Naive thymus-derived CD8-positive, alpha-beta T cell (primary cell): ENCODE measurements at regions not wholly inside any gene's neighbourhood (a gene's known extent, or its start where the extent isn't known, plus 50 kb on each side); places are given as distances from the start of the nearest gene placed in this dataset.

ENCODE experiments used
- ATAC-seq, 2 donors: fragments of 150-1000 bp; cut with Tn5 transposase in 1 of 2; sonication (Bioruptor Pico), chemical (Tn5 transposase) in 1 of 2; 1 replicate in 1 of 2; 2 replicates in 1 of 2; pipeline ENCODE4 v1.10.0; 2021; ENCODE audit warnings: mild to moderate bottlenecking in 2 of 2, moderate library complexity in 2 of 2
- POLR2A ChIA-PET: fragments of 350-600 bp; sonication (Branson Sonifier 250); formaldehyde crosslinking; loops from one replicate; lab custom pipeline; 2021; ENCODE audit warnings: antibody characterized with exemption; lab: Charles Lee
- DNase-seq, 10 donors: peaks; one replicate each; pipeline versions ENCODE4 v3.0.0 to v3.0.0-alpha.2; 2020 to 2022
- H3K27ac Mint-ChIP-seq, 10 donors: one replicate each; pipeline ENCODE4 v1.8.0; 2020 to 2022; ENCODE audit warnings: mild to moderate bottlenecking in 10 of 10, mixed read lengths in 10 of 10, moderate library complexity in 4 of 10, inconsistent platforms in 1 of 10
- H3K27me3 Mint-ChIP-seq, 5 donors: one replicate each; pipeline ENCODE4 v1.8.0; 2021 to 2022; ENCODE audit warnings: mixed read lengths in 5 of 5
- H3K36me3 Mint-ChIP-seq, 3 donors: one replicate each; pipeline ENCODE4 v1.8.0; 2020 to 2022; ENCODE audit warnings: mixed read lengths in 3 of 3, mild to moderate bottlenecking in 2 of 3, inconsistent platforms in 1 of 3
- H3K4me1 Mint-ChIP-seq, 4 donors: one replicate each; pipeline ENCODE4 v1.8.0; 2021 to 2022; ENCODE audit warnings: mixed read lengths in 4 of 4
- H3K4me3 Mint-ChIP-seq, 10 donors: one replicate each; pipeline ENCODE4 v1.8.0; 2020 to 2022; ENCODE audit warnings: mild to moderate bottlenecking in 10 of 10, mixed read lengths in 10 of 10, moderate library complexity in 6 of 10, inconsistent platforms in 1 of 10
- H3K9me3 Mint-ChIP-seq, 9 donors: one replicate each; pipeline ENCODE4 v1.8.0; 2020 to 2022; ENCODE audit warnings: mixed read lengths in 9 of 9, mild to moderate bottlenecking in 3 of 9, inconsistent platforms in 1 of 9, moderate library complexity in 1 of 9

- H3K27ac Mint-ChIP-seq = no peak overlapping the region
- DNase-seq = no peak
- peaks cover 0 to 18% (median 5%) of the 10 kb centered on the region in 9 donors for H3K9me3 Mint-ChIP-seq
- no peak overlapping the region for H3K4me3 Mint-ChIP-seq
- ATAC-seq = no peak
- peaks cover 0 to 2% (median 0%) of the 10 kb centered on the region in 3 donors for H3K36me3 Mint-ChIP-seq
- POLR2A ChIA-PET = no interaction called here
- no peaks in the 10 kb centered on the region for H3K4me1 Mint-ChIP-seq
- peaks cover 1 to 41% (median 8%) of the 10 kb centered on the region in 5 donors for H3K27me3 Mint-ChIP-seq
These were observed 64.7 kb downstream of the ARRDC4 start for GRCh38 chr15:98025237-98025636.

DNA sequence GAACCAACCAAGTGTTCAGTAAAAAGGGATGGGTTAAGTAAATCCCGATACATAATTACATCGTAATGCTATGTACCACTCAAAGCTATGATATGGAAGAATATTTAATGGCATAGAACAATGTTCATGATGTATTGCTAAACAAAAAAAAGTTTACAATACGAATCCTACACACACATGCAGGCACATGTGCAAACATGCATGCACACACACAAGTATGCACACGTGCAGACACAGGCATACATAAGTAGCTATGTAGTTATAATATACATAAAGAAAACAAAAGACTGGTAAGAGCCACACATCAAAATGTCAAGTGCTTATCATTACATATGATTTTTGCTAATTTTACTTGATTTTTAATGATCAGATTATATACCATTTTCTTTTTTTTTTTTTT, 74.2 kb downstream of the ARRDC4 start:
- POLR2A ChIA-PET = no interaction called here
- no peak for ATAC-seq
- DNase-seq = no peak
- Mint-ChIP-seq H3K27ac (no peak overlapping the region), H3K36me3 (no peaks in the 10 kb centered on the region), H3K4me3 (no peak overlapping the region), H3K9me3 (no peaks in the 10 kb centered on the region), H3K4me1 (peaks cover 0 to 2% (median 0%) of the 10 kb centered on the region in 4 donors), H3K27me3 (peaks cover 0 to 9% (median 2%) of the 10 kb centered on the region in 5 donors)

DNA sequence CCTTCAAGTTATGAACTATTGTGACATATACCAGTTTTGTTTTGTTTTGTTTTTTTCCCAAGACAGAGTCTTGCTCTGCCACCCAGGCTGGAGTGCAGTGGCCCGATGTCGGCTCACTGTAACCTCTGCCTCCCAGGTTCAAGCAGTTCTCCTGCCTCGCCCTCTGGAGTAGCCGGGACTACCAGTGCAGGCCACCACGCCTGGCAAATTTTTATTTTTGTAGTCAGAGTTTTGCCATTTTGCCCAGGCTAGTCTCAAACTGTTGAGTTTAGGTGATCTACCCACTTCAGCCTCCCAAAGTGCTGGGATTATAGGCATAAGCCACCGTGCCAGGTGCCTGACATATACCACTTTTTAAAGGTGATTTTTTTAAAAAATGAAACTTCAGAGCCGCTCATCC, 74.6 kb downstream of the ARRDC4 start:
- Mint-ChIP-seq H3K27me3 (peaks cover 0 to 9% (median 0%) of the 10 kb centered on the region in 5 donors), H3K27ac (no peak overlapping the region), H3K4me1 (peaks cover 0 to 2% (median 0%) of the 10 kb centered on the region in 4 donors), H3K9me3 (no peaks in the 10 kb centered on the region), H3K36me3 (no peaks in the 10 kb centered on the region), H3K4me3 (no peak overlapping the region)
- POLR2A ChIA-PET = no interaction called here
- DNase-seq (no peak), ATAC-seq (no peak)

GRCh38 chr15:98035577-98036010, 75.1 kb downstream of the ARRDC4 start:
- peaks cover 0 to 2% (median 0%) of the 10 kb centered on the region in 4 donors for H3K4me1 Mint-ChIP-seq
- ATAC-seq (no peak), DNase-seq (no peak)
- POLR2A ChIA-PET = no interaction called here
- H3K36me3 Mint-ChIP-seq = no peaks in the 10 kb centered on the region
- no peaks in the 10 kb centered on the region for H3K9me3 Mint-ChIP-seq
- no peak overlapping the region for H3K27ac Mint-ChIP-seq
- no peak overlapping the region for H3K4me3 Mint-ChIP-seq
- peaks cover 0 to 9% (median 0%) of the 10 kb centered on the region in 5 donors for H3K27me3 Mint-ChIP-seq

DNA sequence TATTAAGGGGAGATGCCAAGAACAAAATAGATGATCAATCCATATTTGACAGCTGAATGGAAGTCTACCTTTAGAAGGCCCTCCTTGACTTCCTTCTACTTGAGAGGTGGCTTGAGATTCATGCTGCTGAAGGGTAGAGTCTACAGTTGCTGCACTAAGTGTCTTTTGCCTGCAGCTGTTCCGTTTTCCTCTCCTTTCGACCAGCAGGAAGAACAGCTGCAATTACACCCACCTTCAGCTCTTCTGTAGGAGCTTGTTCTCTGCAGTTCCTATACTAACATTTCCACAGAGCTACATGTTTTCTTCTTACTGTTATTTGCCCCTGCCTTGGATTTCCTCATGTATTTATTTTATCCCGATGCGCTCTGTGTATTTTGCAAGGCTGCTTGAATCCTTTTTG, 79.1 kb downstream of the ARRDC4 start:
- POLR2A ChIA-PET = no interaction called here
- Mint-ChIP-seq H3K36me3 (no peaks in the 10 kb centered on the region), H3K4me1 (peaks cover 0 to 2% (median 0%) of the 10 kb centered on the region in 4 donors), H3K27me3 (peaks cover 0 to 7% (median 3%) of the 10 kb centered on the region in 5 donors), H3K4me3 (no peak overlapping the region), H3K9me3 (no peaks in the 10 kb centered on the region), H3K27ac (no peak overlapping the region)
- ATAC-seq (no peak), DNase-seq (no peak)

DNA sequence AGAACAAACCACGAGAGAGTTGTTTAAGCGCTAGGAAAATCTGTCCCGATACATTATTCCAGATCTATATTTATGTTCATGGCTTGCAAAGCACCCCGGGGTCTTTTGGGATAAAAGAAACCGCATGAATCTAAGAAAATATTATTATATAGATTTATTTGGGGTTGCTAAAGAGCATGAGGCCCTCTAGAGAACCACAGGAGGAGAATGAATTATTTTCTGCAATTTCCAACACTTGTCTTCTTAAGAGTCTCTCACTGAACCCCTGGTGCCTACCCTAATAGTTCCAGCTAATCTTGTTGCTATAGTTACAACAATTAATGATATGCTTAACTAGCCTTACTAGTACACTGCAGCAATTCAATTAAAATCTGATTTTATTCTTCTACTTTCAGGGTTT, 79.6 kb downstream of the ARRDC4 start:
- DNase-seq = no peak
- Mint-ChIP-seq H3K27me3 (peaks cover 0 to 10% (median 3%) of the 10 kb centered on the region in 5 donors), H3K4me3 (no peak overlapping the region), H3K27ac (no peak overlapping the region), H3K36me3 (no peaks in the 10 kb centered on the region), H3K9me3 (no peaks in the 10 kb centered on the region), H3K4me1 (peaks cover 0 to 2% (median 0%) of the 10 kb centered on the region in 4 donors)
- no peak for ATAC-seq
- POLR2A ChIA-PET = no interaction called here

DNA sequence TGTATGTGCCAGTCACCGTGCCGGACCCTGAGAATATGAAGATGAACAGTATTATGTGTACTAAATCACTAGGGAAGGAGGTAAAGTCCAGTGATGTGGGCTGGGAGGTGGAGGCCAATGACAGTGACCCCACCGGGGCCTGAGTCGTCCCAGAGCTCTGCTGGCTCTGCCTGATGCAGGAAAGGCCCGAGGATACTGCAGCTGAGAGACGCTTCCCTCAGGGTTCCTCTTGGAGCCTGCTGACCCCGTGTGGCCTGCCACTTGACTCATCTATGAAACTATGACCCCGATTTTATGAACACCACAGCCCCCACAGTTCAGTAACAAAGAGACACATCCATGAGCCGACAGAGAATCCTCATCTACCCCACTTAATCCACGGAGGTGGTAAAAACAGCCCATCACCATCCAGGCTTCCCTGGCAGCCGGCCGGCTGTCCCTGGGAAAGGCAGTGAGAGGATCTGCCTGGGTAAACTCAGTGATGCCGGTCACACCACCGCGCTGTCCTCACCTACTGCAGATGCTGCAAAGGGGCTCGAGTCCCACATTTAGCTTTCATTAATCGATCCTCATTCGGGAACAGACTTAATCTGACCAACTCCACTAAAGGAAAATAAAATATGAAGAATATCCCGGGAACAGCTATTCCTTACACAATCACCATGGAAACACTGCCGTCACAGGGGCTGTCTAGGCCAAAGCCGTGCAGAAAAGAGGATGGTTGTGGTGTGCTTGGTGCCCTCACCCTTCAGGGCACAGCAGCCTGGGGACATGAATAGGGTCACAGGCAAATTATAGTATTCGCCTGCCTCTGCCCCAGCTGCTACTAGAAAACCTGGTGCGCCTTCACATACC, 82.9 kb downstream of the ARRDC4 start:
- Mint-ChIP-seq H3K4me3 (no peak overlapping the region), H3K36me3 (no peaks in the 10 kb centered on the region), H3K27ac (no peak overlapping the region), H3K9me3 (peaks cover 0 to 12% (median 0%) of the 10 kb centered on the region in 9 donors), H3K4me1 (no peaks in the 10 kb centered on the region), H3K27me3 (peaks cover 0 to 10% (median 3%) of the 10 kb centered on the region in 5 donors)
- no peak for ATAC-seq
- POLR2A ChIA-PET = no interaction called here
- no peak for DNase-seq

DNA sequence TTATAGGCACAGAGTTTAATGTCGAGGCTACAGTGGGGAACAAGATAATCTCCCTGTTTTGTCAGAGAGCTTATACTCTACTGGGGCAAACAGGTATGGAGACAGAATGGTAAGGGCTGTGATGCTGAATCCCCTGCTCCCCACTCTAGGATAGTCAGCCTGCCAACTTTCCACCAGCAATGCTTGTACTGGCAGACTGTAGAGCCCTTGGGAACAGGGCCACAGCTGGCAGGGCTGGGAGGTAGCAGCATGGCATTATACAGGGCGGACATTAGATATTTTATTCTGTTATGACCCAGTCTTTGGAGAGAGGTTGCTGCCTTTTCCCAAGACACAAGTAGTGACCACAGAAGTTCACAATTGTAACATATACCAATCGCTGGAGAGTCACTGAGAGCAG, 91.2 kb downstream of the ARRDC4 start:
- H3K27me3 Mint-ChIP-seq = peaks cover 0 to 10% (median 5%) of the 10 kb centered on the region in 5 donors
- POLR2A ChIA-PET = no interaction called here
- peaks cover 4 to 30% (median 11%) of the 10 kb centered on the region in 9 donors for H3K9me3 Mint-ChIP-seq
- H3K36me3 Mint-ChIP-seq = peaks cover 0 to 4% (median 0%) of the 10 kb centered on the region in 3 donors
- H3K4me1 Mint-ChIP-seq = no peaks in the 10 kb centered on the region
- no peak for ATAC-seq
- no peak overlapping the region for H3K27ac Mint-ChIP-seq
- H3K4me3 Mint-ChIP-seq = no peak overlapping the region
- no peak for DNase-seq

DNA sequence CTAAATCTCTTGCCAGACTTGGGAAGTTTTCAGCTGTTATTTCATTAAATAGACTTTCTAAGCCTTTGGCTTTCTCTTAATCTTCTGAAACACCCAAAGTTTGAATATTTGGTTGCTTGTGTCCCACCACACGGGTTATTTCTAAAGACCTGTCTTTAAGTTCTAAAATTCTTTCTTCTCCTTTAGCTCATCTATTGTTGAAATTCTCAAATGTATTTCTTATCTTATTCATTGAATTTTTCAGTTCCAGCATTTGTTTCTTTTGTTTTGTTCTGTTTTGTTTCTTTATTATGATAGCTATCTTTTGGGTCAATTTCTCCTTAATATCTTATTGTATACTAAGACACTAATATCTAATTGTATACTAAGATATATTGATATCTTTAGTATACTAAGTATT, 97.0 kb downstream of the ARRDC4 start:
- H3K4me3 Mint-ChIP-seq = no peak overlapping the region
- no peak overlapping the region for H3K27ac Mint-ChIP-seq
- peaks cover 0 to 22% (median 0%) of the 10 kb centered on the region in 5 donors for H3K27me3 Mint-ChIP-seq
- H3K4me1 Mint-ChIP-seq = no peaks in the 10 kb centered on the region
- DNase-seq (no peak), ATAC-seq (no peak)
- H3K36me3 Mint-ChIP-seq = peaks cover 0 to 9% (median 0%) of the 10 kb centered on the region in 3 donors
- peaks cover 11 to 46% (median 37%) of the 10 kb centered on the region in 9 donors for H3K9me3 Mint-ChIP-seq
- POLR2A ChIA-PET = no interaction called here

DNA sequence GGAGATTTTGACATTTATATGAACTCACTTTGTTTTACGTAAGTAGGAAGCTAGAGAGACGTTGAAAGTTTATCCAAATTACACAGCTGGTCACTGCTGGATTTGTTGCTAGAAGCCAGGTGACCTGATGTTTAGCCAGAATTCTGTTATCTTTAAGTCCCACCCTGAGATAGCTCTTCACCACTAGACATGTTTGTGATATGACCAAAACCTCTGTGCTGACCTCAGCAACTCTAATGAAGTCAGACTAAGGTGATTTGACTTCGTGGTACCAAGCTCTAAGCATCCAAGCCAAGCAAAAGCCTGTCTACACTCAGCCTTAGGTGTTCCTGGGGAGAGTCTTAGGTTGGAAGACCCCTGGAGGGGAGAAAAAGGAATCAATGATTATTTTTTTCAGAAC, 102.4 kb downstream of the ARRDC4 start:
- H3K4me3 Mint-ChIP-seq = no peak overlapping the region
- peaks cover 6 to 24% (median 18%) of the 10 kb centered on the region in 9 donors for H3K9me3 Mint-ChIP-seq
- no peak for ATAC-seq

DNA sequence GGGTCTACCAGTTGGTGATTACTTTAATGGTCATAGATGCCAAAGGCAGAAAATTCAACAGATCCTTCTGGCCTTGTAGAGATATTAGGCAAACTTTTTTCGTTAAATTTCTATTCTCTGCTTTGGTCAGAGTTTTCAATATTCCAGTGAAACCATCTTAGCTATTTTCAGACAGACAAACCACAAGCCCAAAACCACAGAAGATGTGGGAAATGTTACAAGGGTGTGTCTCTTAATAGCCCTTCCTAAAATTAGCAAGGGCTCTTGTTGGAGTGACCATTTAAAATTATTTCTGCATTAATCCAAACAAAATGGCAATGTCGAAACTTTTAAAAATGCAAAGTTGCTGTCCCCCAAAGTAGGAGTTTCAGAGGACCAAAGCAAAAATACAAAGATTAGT, 102.8 kb downstream of the ARRDC4 start:
- Mint-ChIP-seq H3K9me3 (peaks cover 4 to 20% (median 14%) of the 10 kb centered on the region in 9 donors), H3K36me3 (peaks cover 0 to 9% (median 0%) of the 10 kb centered on the region in 3 donors), H3K27ac (no peak overlapping the region), H3K27me3 (peaks cover 1 to 19% (median 10%) of the 10 kb centered on the region in 5 donors), H3K4me1 (peaks cover 0 to 2% (median 0%) of the 10 kb centered on the region in 4 donors), H3K4me3 (no peak overlapping the region)
- POLR2A ChIA-PET = no interaction called here
- ATAC-seq (no peak), DNase-seq (no peak)

More for the DNA sequence above, 102.4 kb downstream of the ARRDC4 start:
- Mint-ChIP-seq H3K4me1 (peaks cover 0 to 2% (median 0%) of the 10 kb centered on the region in 4 donors), H3K27ac (no peak overlapping the region), H3K36me3 (peaks cover 0 to 9% (median 0%) of the 10 kb centered on the region in 3 donors), H3K27me3 (peaks cover 1 to 19% (median 10%) of the 10 kb centered on the region in 5 donors)
- no peak for DNase-seq
- POLR2A ChIA-PET = no interaction called here

DNA sequence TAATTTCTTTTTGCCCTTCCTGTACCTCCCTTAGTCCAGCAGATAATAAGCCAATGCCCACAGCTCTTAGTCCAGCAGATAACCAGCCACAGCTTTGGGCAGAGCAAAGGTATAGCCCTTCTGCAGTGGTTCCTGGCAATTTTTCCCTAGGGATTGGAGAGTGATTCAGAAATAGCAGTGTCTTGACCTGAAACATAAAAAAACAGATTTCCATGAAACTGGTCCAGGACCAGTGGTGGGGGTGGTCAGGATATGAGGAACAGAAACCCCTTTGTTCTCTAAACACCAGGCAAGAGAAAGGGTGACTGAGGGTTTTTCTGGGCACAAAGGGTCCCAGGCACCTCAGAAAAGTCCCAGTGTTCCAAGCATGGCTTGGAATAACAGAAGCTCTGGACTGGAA, 103.4 kb downstream of the ARRDC4 start:
- POLR2A ChIA-PET = no interaction called here
- DNase-seq (no peak), ATAC-seq (no peak)
- peaks cover 0 to 14% (median 9%) of the 10 kb centered on the region in 9 donors for H3K9me3 Mint-ChIP-seq
- peaks cover 0 to 2% (median 0%) of the 10 kb centered on the region in 4 donors for H3K4me1 Mint-ChIP-seq
- no peak overlapping the region for H3K27ac Mint-ChIP-seq
- H3K27me3 Mint-ChIP-seq = peaks cover 1 to 19% (median 10%) of the 10 kb centered on the region in 5 donors
- H3K36me3 Mint-ChIP-seq = peaks cover 0 to 9% (median 0%) of the 10 kb centered on the region in 3 donors
- H3K4me3 Mint-ChIP-seq = no peak overlapping the region

DNA sequence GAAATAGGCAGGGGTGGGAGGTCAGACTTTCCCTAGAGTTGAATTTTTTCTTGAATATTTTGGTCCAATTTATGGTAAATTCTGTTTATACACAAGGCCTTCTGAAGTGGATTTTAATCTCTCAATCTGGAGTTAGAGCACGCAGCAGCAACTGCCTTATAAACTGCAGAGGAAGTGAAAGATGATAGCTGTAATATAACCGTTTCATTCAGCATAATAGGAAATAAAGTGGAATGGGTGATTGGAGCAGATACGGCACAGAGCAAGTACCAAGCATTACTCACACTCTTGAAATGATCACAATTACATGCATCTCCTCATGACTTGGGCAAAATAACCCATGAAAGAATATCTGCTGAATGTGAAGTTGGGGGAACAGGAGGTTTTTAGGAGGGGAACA, 106.8 kb downstream of the ARRDC4 start:
- H3K9me3 Mint-ChIP-seq = no peaks in the 10 kb centered on the region
- no peak overlapping the region for H3K4me3 Mint-ChIP-seq
- no peak for DNase-seq
- no peak for ATAC-seq
- peaks cover 0 to 2% (median 0%) of the 10 kb centered on the region in 4 donors for H3K4me1 Mint-ChIP-seq
- POLR2A ChIA-PET = no interaction called here
- no peaks in the 10 kb centered on the region for H3K36me3 Mint-ChIP-seq
- H3K27me3 Mint-ChIP-seq = peaks cover 1 to 15% (median 8%) of the 10 kb centered on the region in 5 donors
- H3K27ac Mint-ChIP-seq = no peak overlapping the region
